GM06990 (cell line): ENCODE measurements at regions not wholly inside any gene's neighbourhood (a gene's known extent, or its start where the extent isn't known, plus 50 kb on each side); places are given as distances from the start of the nearest gene placed in this dataset.

Experiments
- DNase-seq: peaks from one replicate; pipeline ENCODE4 v3.0.0-alpha.2; 2011; ENCODE audit not compliant: insufficient read length; ENCODE audit errors: extremely low read depth
- H3K27me3 ChIP-seq: replicated peaks from 2 replicates; pipeline ENCODE4 v1.6.0; 2011; ENCODE audit warnings: low read length; ENCODE audit not compliant: control insufficient read depth, insufficient read depth
- H3K36me3 ChIP-seq: 2 replicates; pipeline ENCODE4 v1.5.1; 2011; ENCODE audit warnings: low read length; ENCODE audit not compliant: control insufficient read depth, insufficient read depth
- H3K4me3 ChIP-seq: replicated peaks from 2 replicates; pipeline ENCODE4 v1.5.1; 2011; ENCODE audit warnings: low read depth, mild to moderate bottlenecking, control low read depth, low read length
- CTCF ChIP-seq: IDR thresholded peaks from 2 replicates; pipeline ENCODE4 v1.5.1; 2011; ENCODE audit warnings: low read length, control low read depth, mild to moderate bottlenecking, inconsistent platforms; ENCODE audit not compliant: insufficient read depth, poor library complexity, severe bottlenecking

GRCh38 chr5:128881502-128882018, 83.7 kb upstream of the SLC27A6 start:
- H3K36me3 ChIP-seq, result no peaks in the 10 kb centered on the region
- H3K27me3 ChIP-seq, result no peaks in the 10 kb centered on the region
- H3K4me3 ChIP-seq, result no peak overlapping the region
- no peak for DNase-seq
- no peak for TF ChIP-seq CTCF

GRCh38 chr5:128885649-128886255, 79.5 kb upstream of the SLC27A6 start:
- DNase-seq, result no peak
- H3K4me3 ChIP-seq, result no peak overlapping the region
- no peak for TF ChIP-seq CTCF
- H3K36me3 ChIP-seq, result no peaks in the 10 kb centered on the region
- no peaks in the 10 kb centered on the region for H3K27me3 ChIP-seq

GRCh38 chr5:128895122-128895521, 70.2 kb upstream of the SLC27A6 start:
- H3K4me3 ChIP-seq, result no peak overlapping the region
- DNase-seq, result no peak
- no peaks in the 10 kb centered on the region for H3K36me3 ChIP-seq
- no peaks in the 10 kb centered on the region for H3K27me3 ChIP-seq
- no peak for TF ChIP-seq CTCF

GRCh38 chr5:128896675-128897074, 68.6 kb upstream of the SLC27A6 start:
- no peak for DNase-seq
- no peaks in the 10 kb centered on the region for H3K36me3 ChIP-seq
- TF ChIP-seq CTCF, result no peak
- no peaks in the 10 kb centered on the region for H3K27me3 ChIP-seq
- H3K4me3 ChIP-seq, result no peak overlapping the region

GRCh38 chr5:128903550-128903949, 61.7 kb upstream of the SLC27A6 start:
- Histone ChIP-seq H3K36me3 (no peaks in the 10 kb centered on the region), H3K4me3 (no peak overlapping the region), H3K27me3 (no peaks in the 10 kb centered on the region)
- no peak for DNase-seq
- TF ChIP-seq CTCF, result no peak
